Endothelial cell (in vitro differentiated cells): ENCODE measurements at regions not wholly inside any gene's neighbourhood (a gene's known extent, or its start where the extent isn't known, plus 50 kb on each side); places are given as distances from the start of the nearest gene placed in this dataset.
A peak's percentile ranks its signal among the peaks of the same experiment; 100 is the strongest.

Source experiments
- DNase-seq: peaks from one replicate; pipeline ENCODE4 v3.0.0; 2021; ENCODE audit warnings: low spot score
- H3K27ac Mint-ChIP-seq: one replicate; pipeline ENCODE4 v1.8.0; 2021; ENCODE audit warnings: mixed read lengths, inconsistent platforms; ENCODE audit not compliant: unreplicated experiment
- H3K27me3 Mint-ChIP-seq: one replicate; pipeline ENCODE4 v1.8.0; 2021; ENCODE audit warnings: mild to moderate bottlenecking, moderate library complexity, mixed read lengths, inconsistent platforms; ENCODE audit not compliant: unreplicated experiment
- H3K36me3 Mint-ChIP-seq: one replicate; pipeline ENCODE4 v1.8.0; 2021; ENCODE audit warnings: mild to moderate bottlenecking, low read depth, mixed read lengths, inconsistent platforms; ENCODE audit not compliant: unreplicated experiment
- H3K4me1 Mint-ChIP-seq: one replicate; pipeline ENCODE4 v1.8.0; 2021; ENCODE audit warnings: mild to moderate bottlenecking, mixed read lengths, inconsistent platforms; ENCODE audit not compliant: unreplicated experiment
- H3K4me3 Mint-ChIP-seq: one replicate; pipeline ENCODE4 v1.8.0; 2021; ENCODE audit warnings: mild to moderate bottlenecking, mixed read lengths, inconsistent platforms; ENCODE audit not compliant: unreplicated experiment
- H3K9me3 Mint-ChIP-seq: one replicate; pipeline ENCODE4 v1.8.0; 2021; ENCODE audit warnings: mixed read lengths, inconsistent platforms; ENCODE audit not compliant: unreplicated experiment
- TF ChIP-seq, protein P1 (sequence below): fragments of 200-600 bp; sonication (generic); IDR thresholded peaks from one replicate; pipeline ENCODE4 v1.5.0; 2021; ENCODE audit warnings: antibody characterized with exemption; ENCODE audit not compliant: unreplicated experiment

- no peaks in the 10 kb centered on the region for H3K36me3 Mint-ChIP-seq
- H3K27me3 Mint-ChIP-seq, result peaks cover 15% of the 10 kb centered on the region
- TF ChIP-seq, protein P1, sequence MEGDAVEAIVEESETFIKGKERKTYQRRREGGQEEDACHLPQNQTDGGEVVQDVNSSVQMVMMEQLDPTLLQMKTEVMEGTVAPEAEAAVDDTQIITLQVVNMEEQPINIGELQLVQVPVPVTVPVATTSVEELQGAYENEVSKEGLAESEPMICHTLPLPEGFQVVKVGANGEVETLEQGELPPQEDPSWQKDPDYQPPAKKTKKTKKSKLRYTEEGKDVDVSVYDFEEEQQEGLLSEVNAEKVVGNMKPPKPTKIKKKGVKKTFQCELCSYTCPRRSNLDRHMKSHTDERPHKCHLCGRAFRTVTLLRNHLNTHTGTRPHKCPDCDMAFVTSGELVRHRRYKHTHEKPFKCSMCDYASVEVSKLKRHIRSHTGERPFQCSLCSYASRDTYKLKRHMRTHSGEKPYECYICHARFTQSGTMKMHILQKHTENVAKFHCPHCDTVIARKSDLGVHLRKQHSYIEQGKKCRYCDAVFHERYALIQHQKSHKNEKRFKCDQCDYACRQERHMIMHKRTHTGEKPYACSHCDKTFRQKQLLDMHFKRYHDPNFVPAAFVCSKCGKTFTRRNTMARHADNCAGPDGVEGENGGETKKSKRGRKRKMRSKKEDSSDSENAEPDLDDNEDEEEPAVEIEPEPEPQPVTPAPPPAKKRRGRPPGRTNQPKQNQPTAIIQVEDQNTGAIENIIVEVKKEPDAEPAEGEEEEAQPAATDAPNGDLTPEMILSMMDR, result no peak
- H3K27ac Mint-ChIP-seq, result no peak overlapping the region
- no peak overlapping the region for H3K4me3 Mint-ChIP-seq
- no peaks in the 10 kb centered on the region for H3K9me3 Mint-ChIP-seq
- DNase-seq, result no peak
- peaks cover 11% of the 10 kb centered on the region for H3K4me1 Mint-ChIP-seq
These were observed 128.3 kb upstream of the PRMT8 start for GRCh38 chr12:3362737-3363136.

DNA sequence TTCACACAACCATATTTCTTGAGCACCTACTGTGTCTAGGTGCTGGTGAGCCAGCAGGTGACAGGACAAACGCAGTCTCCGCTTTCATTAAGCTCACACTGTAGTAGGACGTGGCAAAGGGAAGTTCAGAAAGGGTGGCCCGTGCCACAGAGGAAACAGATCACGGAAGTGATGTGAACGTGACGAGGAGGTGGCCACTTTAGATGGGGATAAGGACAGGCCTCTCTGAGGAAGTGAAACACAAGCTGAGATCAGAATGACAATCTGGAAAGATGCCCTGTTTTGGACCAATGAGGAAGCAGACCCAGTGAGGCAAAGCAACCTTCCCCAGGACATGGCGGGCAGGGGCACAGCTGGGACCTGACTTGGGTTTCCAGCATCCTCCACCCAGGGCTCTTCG, 127.4 kb upstream of the PRMT8 start:
- TF ChIP-seq, protein P1, result no peak
- Mint-ChIP-seq H3K9me3 (no peaks in the 10 kb centered on the region), H3K27ac (no peak overlapping the region), H3K4me1 (peaks cover 11% of the 10 kb centered on the region), H3K36me3 (no peaks in the 10 kb centered on the region), H3K27me3 (peaks cover 12% of the 10 kb centered on the region), H3K4me3 (no peak overlapping the region)
- DNase-seq, result no peak

- Mint-ChIP-seq H3K27ac (no peak overlapping the region), H3K4me1 (peaks cover 7% of the 10 kb centered on the region), H3K36me3 (no peaks in the 10 kb centered on the region), H3K9me3 (no peaks in the 10 kb centered on the region), H3K4me3 (no peak overlapping the region), H3K27me3 (peaks cover 12% of the 10 kb centered on the region)
- DNase-seq, result no peak
- TF ChIP-seq, protein P1, result no peak
These were observed 126.8 kb upstream of the PRMT8 start for GRCh38 chr12:3364226-3364625.

DNA sequence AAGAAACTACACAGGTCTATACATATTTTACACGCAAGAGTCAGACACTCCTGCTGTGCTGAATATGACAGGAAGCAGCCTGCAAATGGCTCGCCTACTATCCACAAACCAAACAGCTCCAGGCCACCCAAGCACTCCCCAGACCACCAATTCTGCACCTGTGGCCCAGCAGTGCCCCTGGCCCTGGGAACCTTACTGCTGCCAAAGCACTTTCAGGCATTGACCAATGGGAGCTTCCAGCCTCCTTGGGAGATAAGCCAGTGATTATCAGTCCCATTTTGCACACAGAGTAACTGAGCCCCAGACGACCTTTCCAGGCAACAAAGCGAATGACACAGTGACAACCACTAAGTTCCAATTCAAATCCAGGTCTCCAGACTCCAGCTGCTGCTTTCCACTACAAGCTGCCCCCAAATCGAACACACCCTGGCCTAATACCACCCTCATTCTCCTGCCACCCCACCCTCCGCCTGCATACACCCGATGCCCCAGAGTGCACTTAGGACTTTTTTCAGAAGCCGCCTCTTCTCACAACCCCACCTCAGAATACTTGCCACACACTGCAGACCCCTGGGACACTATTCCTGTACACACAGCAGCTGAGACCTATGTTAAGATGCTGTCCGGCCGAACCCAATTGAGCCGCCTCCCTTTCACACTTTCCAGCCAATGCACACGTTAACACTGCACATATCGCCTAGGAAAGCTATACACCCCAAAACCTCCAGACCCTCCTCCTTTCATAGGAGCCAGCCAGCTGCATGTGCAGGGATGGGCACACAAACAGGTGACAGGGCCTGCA, 126.1 kb upstream of the PRMT8 start:
- TF ChIP-seq, protein P1, result no peak
- Mint-ChIP-seq H3K4me1 (peaks cover 6% of the 10 kb centered on the region), H3K27ac (no peak overlapping the region), H3K4me3 (peak overlapping the region; percentile 85), H3K27me3 (peaks cover 12% of the 10 kb centered on the region), H3K36me3 (no peaks in the 10 kb centered on the region), H3K9me3 (no peaks in the 10 kb centered on the region)
- no peak for DNase-seq

DNA sequence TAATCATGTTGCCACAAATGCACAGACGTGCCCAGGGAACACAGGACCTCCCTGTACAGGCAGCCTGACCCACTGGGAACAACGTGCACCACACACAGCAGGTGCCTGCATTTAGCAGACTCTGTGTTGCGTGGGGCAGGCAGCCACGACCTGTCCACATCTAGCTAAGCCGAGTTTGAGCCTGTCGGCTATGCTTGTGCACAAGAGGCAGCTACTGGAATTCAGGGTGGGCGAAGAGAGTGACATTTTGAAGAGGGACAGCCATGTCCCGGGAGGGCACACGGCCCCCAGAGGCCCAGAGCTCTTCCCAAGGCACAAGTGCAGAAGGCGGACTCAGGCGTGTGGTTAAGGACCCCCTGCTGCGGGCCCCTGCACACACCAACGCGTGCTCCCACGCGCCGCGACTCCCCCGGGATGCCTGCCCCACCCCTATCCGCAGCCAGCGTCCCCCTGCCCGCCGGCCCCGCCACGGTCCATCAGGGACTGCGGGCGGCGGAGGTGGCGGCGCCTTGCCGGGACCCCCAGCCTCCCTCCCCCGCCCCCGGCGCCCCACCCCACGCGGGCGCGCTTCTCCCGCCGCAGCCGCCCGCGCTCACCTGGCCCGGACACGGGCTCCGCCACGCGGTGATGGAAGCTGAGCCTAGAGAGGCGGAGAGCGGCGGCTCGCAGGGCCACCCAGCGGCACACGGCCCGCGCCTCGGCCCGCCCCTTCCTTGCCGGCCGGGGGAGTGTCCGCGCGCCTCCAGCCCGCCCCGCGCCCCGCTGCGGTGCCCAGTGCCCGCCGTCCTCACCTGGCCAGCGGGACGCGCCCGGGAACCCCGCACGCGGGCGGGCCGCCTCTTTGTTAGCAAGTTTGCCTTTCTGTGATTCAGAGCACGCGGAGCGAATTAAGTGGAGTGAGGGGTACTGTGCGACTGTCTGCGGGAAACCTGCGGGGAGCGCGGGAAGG, 125.3 kb upstream of the PRMT8 start:
- DNase-seq, result peak; percentile 26
- Mint-ChIP-seq H3K9me3 (no peaks in the 10 kb centered on the region), H3K36me3 (no peaks in the 10 kb centered on the region), H3K4me3 (peak overlapping the region; percentile 85), H3K27ac (no peak overlapping the region), H3K4me1 (peaks cover 6% of the 10 kb centered on the region), H3K27me3 (peaks cover 12% of the 10 kb centered on the region)
- TF ChIP-seq, protein P1, result no peak
